ENCODE measurements at regions not wholly inside any gene's neighbourhood (a gene's known extent, or its start where the extent isn't known, plus 50 kb on each side); places are given as distances from the start of the nearest gene placed in this dataset.

DNA sequence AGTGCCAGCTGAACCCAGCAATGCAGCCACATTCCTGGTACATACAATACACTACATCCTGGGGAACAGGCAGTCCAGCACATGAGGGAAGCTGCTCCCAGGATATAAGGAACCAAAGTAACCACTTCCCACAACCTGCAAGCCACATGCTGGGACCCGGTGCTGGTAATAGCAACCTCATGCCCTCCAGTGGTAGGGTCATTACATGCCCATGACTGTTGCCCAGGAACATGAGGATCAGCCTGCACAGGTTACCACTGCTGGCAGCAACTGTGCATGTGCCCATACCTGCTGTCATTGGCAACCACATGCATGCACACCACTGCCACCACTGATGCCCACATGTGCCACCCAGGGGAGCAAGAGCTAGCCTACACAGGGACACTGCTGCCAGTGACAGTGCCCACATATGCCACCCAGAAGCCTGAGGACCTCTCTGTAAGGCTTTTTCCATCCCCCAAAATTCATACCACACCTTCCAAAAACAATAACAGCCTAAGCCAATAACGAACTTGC lies 1982.5 kb downstream of the ARAP2 start:
- ChIA-PET CTCF (ENCODE audit: partially characterized antibody) (no interaction called here), POLR2A (ENCODE audit: partially characterized antibody) (no interaction called here)
- Histone ChIP-seq H3K9ac (replicated peaks in 1 of 4; ENCODE audit: extremely low read depth in 1 of 4, low read depth in 3 of 4, low read length in 3 of 4) (no peak overlapping the region; a peak in 1 of 7 replicates), H2BK120ac (replicated peaks; ENCODE audit: low read depth, low read length) (no peak overlapping the region), H3K23me2 (ENCODE audit: low read depth, low read length) (no peaks in the 10 kb centered on the region), H3K4me2 (ENCODE audit: insufficient read depth in 1 of 2, low read depth in 2 of 2, low read length in 2 of 2) (no peak overlapping the region), H3K36me3 (ENCODE audit: control insufficient read depth in 2 of 4, insufficient read depth in 4 of 4, low read length in 3 of 4) (no peaks in the 10 kb centered on the region), H4K91ac (replicated peaks; ENCODE audit: insufficient read length, low read length) (peak overlapping the region; percentile 20), H2BK5ac (ENCODE audit: low read depth, low read length) (no peak overlapping the region; the same call in 1 of the 2 replicates), H4K20me1 (replicated peaks in 1 of 2; ENCODE audit: control insufficient read depth in 1 of 2, insufficient read depth in 2 of 2, low read length in 2 of 2) (no peaks in the 10 kb centered on the region), H4K5ac (ENCODE audit: insufficient read length, low read depth, low read length) (no peak overlapping the region), H3K9me3 (ENCODE audit: insufficient read depth in 2 of 2, low read depth in 1 of 2, low read length in 1 of 2) (no peaks in the 10 kb centered on the region), H2BK12ac (ENCODE audit: low read depth, low read length) (no peak overlapping the region; the same call in 1 of the 2 replicates), H3K4me1 (replicated peaks in 1 of 4; ENCODE audit: control insufficient read depth in 3 of 4, insufficient read depth in 4 of 4, low read length in 3 of 4) (no peaks in the 10 kb centered on the region), H3K27me3 (replicated peaks in 1 of 4; ENCODE audit: control insufficient read depth in 3 of 4, extremely low read depth in 1 of 4, insufficient read depth in 3 of 4, low read length in 3 of 4) (no peaks in the 10 kb centered on the region), H3K56ac (replicated peaks; ENCODE audit: insufficient read length, low read depth, low read length) (no peak overlapping the region), H3K4me3 (ENCODE audit: extremely low read depth in 1 of 4, insufficient read depth in 2 of 4, low read depth in 3 of 4, low read length in 4 of 4) (no peak overlapping the region), H3K27ac (ENCODE audit: low read depth, low read length) (no peak overlapping the region), H4K8ac (ENCODE audit: extremely low read depth, insufficient read depth, low read length) (no peak overlapping the region), H2AK5ac (ENCODE audit: low read depth, low read length) (0 out of 2 replicates have a peak overlapping the region, but pooled peaks have one; percentile 66), H3K79me2 (ENCODE audit: control insufficient read depth in 1 of 2, insufficient read depth in 2 of 2, low read length in 2 of 2) (no peaks in the 10 kb centered on the region), H3K23ac (ENCODE audit: insufficient read length) (no peak overlapping the region), H2AFZ (ENCODE audit: low read length) (no peak overlapping the region), H3K18ac (ENCODE audit: extremely low read depth, low read length) (no peak overlapping the region), H3K14ac (ENCODE audit: insufficient read length) (no peak overlapping the region), H2BK15ac (ENCODE audit: low read length) (no peak overlapping the region; the same call in 1 of the 2 replicates), H3K79me1 (ENCODE audit: low read depth, low read length) (no peaks in the 10 kb centered on the region), H2BK20ac (ENCODE audit: low read length) (no peak overlapping the region), H3K4ac (replicated peaks; ENCODE audit: insufficient read length, low read depth, low read length) (no peak overlapping the region)
- no peak for DNase-seq (ENCODE audit: low read depth in 1 of 2, low spot score in 2 of 2)
- WGBS, 2 experiments (ENCODE audit: extremely low coverage in 1 of 2, insufficient coverage in 1 of 2, insufficient read length in 1 of 2, insufficient replicate concordance in 2 of 2, low coverage in 1 of 2, low lambda C conversion rate in 2 of 2, missing lambda C conversion rate in 1 of 2), result 91% methylated on average over 2 of the region's 2 CpGs; no CpG with 5 or more reads in 1 of the 2 experiments
- TF ChIP-seq, protein P1, sequence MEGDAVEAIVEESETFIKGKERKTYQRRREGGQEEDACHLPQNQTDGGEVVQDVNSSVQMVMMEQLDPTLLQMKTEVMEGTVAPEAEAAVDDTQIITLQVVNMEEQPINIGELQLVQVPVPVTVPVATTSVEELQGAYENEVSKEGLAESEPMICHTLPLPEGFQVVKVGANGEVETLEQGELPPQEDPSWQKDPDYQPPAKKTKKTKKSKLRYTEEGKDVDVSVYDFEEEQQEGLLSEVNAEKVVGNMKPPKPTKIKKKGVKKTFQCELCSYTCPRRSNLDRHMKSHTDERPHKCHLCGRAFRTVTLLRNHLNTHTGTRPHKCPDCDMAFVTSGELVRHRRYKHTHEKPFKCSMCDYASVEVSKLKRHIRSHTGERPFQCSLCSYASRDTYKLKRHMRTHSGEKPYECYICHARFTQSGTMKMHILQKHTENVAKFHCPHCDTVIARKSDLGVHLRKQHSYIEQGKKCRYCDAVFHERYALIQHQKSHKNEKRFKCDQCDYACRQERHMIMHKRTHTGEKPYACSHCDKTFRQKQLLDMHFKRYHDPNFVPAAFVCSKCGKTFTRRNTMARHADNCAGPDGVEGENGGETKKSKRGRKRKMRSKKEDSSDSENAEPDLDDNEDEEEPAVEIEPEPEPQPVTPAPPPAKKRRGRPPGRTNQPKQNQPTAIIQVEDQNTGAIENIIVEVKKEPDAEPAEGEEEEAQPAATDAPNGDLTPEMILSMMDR (IDR thresholded peaks at IDR 0.05; ENCODE audit: control extremely low read depth in 1 of 3, insufficient read depth in 1 of 3, low read depth in 1 of 3, low read length in 3 of 3), result peak in 2 of 3 experiments; percentile 26 to 32; a peak in 2 of 4 replicates
- TF ChIP-seq RBBP5 (IDR thresholded peaks at IDR 0.05; ENCODE audit: borderline replicate concordance, low read depth, low read length), result no peak
- no peak for TF ChIP-seq CTBP2 (IDR thresholded peaks at IDR 0.05; ENCODE audit: borderline replicate concordance, insufficient read depth, insufficient read length, low read length)
- TF ChIP-seq, protein P2, sequence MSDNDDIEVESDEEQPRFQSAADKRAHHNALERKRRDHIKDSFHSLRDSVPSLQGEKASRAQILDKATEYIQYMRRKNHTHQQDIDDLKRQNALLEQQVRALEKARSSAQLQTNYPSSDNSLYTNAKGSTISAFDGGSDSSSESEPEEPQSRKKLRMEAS (IDR thresholded peaks at IDR 0.05), result 0 out of 2 replicates have a peak, but pooled peaks have one; percentile 22
- peak; percentile 45 to 57 for TF ChIP-seq RAD21 (IDR thresholded peaks at IDR 0.05 in 1 of 2, conservative IDR thresholded peaks at IDR 0.05 in 1 of 2; ENCODE audit: low read depth in 2 of 2, low read length in 2 of 2)
- FAIRE-seq, result no peak
